ENCODE measurements at regions not wholly inside any gene's neighbourhood (a gene's known extent, or its start where the extent isn't known, plus 50 kb on each side); places are given as distances from the start of the nearest gene placed in this dataset.

DNA sequence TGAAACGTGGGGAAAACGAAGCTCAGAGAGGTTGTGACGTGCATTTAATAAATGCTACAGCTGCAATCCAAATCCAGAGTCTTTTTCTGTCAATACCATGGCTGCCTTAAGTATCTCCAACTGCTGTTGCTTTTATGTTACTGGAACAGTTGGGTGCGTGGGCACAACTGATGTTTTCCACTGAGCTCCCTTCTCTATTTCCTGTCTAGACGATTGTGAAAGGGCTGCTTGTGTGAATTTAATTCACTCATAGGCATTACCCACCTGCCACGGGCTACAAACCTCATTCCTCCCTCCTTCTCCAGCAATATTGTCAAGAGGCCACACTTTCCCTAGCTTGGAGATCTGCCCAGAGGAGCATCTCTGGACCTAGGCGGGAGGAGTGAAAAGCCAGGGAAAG is 526.0 kb downstream of the MID1IP1 start:
- TF ChIP-seq, protein P1, sequence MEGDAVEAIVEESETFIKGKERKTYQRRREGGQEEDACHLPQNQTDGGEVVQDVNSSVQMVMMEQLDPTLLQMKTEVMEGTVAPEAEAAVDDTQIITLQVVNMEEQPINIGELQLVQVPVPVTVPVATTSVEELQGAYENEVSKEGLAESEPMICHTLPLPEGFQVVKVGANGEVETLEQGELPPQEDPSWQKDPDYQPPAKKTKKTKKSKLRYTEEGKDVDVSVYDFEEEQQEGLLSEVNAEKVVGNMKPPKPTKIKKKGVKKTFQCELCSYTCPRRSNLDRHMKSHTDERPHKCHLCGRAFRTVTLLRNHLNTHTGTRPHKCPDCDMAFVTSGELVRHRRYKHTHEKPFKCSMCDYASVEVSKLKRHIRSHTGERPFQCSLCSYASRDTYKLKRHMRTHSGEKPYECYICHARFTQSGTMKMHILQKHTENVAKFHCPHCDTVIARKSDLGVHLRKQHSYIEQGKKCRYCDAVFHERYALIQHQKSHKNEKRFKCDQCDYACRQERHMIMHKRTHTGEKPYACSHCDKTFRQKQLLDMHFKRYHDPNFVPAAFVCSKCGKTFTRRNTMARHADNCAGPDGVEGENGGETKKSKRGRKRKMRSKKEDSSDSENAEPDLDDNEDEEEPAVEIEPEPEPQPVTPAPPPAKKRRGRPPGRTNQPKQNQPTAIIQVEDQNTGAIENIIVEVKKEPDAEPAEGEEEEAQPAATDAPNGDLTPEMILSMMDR (IDR thresholded peaks at IDR 0.05; ENCODE audit: low read depth, low read length) = no peak
- no peak for DNase-seq (ENCODE audit: extremely low read depth, low read depth)

DNA sequence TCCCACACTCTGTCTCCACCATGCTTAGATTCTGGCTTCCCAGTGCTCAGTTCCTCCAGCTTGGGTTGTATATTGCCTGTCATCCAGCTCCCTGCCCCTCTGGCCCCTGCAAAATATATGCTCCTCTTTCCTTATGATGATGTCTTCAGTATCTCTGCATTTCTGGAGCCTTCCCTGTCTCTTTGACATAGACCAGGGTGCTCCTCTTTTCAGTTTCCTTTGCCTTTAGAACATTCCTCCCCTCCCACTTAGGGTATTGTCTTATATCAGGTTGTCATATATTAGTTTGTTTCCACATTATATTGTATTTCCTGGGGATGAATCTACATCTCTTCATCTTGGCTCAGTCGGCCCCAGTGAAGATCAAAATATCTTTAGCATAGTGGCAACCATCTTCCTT is 526.4 kb downstream of the MID1IP1 start:
- no peak for DNase-seq (ENCODE audit: extremely low read depth, low read depth)
- TF ChIP-seq, protein P1 (IDR thresholded peaks at IDR 0.05; ENCODE audit: low read depth, low read length) = no peak

DNA sequence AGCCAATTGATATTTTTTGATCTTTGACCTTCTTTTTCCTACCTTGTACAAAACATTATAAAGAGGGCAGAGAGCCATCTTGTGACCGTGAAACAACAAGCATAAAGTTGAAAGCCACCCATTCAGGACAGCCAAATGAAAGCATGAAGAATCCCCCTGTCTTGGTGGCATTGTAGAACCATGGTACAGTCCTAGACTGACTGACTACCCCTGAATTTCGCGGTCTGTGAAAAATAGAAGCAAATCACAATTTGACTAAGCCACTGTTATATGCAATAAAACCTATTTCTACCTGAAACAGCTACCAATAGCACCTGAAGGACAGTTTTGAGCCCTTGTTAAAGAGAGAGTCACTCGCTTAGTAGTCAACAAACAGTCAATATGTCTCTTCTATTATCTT is 527.4 kb downstream of the MID1IP1 start:
- TF ChIP-seq, protein P1 (IDR thresholded peaks at IDR 0.05; ENCODE audit: low read depth, low read length) = no peak
- DNase-seq (ENCODE audit: extremely low read depth, low read depth) = no peak

DNA sequence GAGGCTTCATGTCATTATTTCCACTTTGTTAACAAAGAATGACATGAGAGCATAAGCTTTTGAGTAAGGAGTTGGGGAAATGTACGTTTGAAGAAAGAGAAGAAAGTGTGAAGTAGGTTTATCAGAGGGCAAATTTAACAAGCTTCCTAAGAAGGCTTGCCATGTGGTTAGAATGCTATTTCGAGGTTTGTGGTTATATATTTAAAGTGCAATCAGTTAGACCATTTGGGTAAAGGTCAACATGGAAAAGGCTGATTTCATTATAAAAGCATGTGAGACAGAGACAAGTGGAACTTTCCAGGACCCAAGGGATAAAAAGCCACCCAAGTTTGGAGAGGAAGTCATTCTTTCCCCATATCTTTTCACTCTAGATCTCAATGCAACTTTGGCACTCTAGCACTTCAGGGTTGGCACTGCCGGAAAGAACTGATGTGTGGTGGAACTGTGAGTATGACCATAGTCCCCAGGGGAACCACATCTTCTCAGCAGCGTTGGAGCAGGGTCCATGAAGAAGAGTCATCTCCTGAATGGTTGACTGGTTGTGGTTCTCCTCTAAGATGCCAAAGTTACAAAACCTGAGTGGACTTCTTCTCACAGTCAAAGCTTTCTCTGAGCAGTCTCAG is 529.9 kb downstream of the MID1IP1 start:
- DNase-seq (ENCODE audit: extremely low read depth, low read depth) = no peak
- TF ChIP-seq, protein P1 (IDR thresholded peaks at IDR 0.05; ENCODE audit: low read depth, low read length) = no peak

DNA sequence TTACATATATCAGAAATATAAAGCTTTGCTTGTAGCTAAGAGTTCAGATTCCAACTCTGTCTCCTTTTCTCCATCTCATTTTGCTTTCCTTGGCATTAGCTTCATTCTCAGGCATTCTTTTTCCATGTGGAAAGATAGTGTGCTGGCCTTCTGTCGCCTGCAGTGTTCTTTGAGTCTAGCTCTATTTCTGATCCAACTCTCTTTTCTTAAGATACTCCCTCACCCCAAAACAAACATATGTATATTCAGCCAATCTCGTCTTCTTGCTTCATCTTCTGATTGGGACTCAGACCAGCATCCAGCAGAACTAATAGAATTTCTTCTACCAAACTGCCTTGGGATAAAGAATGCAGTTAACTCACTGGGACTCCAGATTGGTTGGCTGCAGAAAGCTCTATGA is 532.2 kb downstream of the MID1IP1 start:
- no peak for DNase-seq (ENCODE audit: extremely low read depth, low read depth)
- TF ChIP-seq, protein P1 (IDR thresholded peaks at IDR 0.05; ENCODE audit: low read depth, low read length) = no peak

DNA sequence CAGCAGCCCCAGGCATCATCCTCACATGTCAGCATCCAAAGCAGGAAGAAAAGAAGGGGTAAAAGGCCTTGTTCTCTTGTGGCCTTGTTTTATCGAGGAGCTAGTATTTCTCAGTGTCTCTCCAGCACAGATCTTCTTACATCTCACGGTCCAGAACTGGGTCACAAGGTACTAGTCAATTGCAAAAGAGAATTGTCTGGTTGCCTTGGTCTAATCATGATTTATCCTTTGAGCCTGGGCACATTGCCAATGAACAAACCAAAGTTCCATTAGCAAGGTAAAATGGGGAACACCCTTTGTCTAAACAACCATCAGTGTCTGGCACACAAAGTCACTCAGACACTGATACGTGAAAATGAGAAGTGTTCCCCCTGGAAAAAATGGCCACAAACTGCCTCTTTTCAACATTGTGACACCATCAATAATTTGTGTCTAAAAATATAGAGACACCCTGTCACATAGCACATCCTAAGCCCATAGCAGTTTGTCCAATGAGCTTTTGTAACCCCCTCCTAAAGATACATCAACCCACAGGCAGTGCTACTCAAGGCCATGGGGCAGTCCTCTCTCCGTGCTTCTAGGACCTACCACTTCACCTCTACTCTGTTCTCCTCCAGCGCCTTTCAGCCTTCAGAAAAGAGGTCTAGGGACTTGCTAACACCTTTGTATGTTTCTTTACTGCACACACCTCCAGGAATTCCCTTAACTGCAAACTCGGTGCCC is 534.4 kb downstream of the MID1IP1 start:
- no peak for DNase-seq (ENCODE audit: extremely low read depth, low read depth)
- TF ChIP-seq, protein P1 (IDR thresholded peaks at IDR 0.05; ENCODE audit: low read depth, low read length) = no peak

DNA sequence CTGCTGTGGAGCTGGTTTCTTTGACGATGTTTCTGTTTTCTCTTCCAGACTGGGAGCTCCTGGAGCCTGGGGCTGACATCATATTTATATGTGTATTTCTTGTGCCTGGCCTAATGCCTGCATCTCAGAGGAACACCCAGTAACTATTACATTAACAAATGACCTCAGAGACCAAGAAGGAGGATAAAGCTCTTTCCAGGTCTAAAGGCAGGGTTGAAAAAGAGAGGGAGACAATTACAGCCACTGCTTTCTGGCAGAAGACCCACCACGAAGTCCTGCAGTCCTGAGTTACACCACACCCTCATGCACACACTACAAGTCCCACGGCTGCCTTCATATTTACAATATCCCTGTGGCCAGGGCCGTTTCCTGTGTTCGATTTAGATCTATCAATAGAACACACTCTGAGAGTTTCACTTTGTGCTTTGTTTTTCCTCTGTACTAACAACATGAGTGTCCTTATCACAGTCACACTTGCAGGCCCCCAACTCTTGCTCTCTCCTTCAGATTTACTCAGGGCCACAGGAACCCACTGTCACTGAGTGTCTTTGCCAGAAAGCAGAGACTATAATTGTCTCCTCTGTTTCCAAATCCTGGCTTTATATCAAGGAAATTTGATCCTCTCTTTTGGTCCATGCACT is 535.5 kb downstream of the MID1IP1 start:
- TF ChIP-seq, protein P1 (IDR thresholded peaks at IDR 0.05; ENCODE audit: low read depth, low read length) = no peak
- no peak for DNase-seq (ENCODE audit: extremely low read depth, low read depth)

Data from AG09319 (cell line).